ENCODE measurements at regions not wholly inside any gene's neighbourhood (a gene's known extent, or its start where the extent isn't known, plus 50 kb on each side); places are given as distances from the start of the nearest gene placed in this dataset.
"Not testable (repeated sequence)": the region's sequence is repeated elsewhere in the genome, so short reads cannot be mapped to it uniquely, and the experiment has no call there.

DNA sequence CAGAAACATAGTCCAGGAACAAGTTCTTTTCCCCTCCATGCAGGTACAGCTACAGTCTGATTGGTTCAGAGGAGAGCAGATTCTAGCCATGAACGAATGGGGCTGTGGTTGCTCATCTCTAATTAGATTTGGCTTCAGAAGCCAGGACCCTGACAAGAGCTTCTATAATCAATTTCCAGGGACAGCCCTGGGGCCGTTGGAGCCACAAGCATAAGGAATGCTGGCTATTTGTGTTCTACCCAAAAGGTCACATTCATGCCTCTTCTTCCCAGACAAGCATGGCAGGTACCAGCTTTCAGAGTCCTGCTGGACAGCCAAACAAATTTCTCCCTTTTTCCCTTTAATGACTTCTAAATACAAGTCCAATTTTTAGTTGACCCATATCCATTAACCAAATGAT is 215.5 kb upstream of the LRTM1 start:
- no peak for DNase-seq (ENCODE audit: low spot score)
- TF ChIP-seq, protein P1, sequence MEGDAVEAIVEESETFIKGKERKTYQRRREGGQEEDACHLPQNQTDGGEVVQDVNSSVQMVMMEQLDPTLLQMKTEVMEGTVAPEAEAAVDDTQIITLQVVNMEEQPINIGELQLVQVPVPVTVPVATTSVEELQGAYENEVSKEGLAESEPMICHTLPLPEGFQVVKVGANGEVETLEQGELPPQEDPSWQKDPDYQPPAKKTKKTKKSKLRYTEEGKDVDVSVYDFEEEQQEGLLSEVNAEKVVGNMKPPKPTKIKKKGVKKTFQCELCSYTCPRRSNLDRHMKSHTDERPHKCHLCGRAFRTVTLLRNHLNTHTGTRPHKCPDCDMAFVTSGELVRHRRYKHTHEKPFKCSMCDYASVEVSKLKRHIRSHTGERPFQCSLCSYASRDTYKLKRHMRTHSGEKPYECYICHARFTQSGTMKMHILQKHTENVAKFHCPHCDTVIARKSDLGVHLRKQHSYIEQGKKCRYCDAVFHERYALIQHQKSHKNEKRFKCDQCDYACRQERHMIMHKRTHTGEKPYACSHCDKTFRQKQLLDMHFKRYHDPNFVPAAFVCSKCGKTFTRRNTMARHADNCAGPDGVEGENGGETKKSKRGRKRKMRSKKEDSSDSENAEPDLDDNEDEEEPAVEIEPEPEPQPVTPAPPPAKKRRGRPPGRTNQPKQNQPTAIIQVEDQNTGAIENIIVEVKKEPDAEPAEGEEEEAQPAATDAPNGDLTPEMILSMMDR (IDR thresholded peaks at IDR 0.05; ENCODE audit: extremely low read depth, missing control alignments) = no peak

DNA sequence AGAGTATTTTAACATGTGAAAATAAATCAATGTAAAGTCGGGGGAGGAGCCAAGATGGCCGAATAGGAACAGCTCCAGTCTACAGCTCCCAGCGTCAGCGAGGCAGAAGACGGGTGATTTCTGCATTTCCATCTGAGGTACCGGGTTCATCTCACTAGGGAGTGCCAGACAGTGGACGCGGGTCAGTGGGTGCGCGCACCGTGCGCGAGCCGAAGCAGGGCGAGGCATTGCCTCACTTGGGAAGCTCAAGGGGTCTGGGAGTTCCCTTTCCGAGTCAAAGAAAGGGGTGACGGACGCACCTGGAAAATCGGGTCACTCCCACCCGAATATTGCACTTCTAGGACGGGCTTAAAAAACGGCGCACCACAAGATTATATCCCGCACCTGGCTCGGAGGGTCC is 208.4 kb upstream of the LRTM1 start:
- DNase-seq (ENCODE audit: low spot score) = not testable (repeated sequence)

- TF ChIP-seq, protein P1 (IDR thresholded peaks at IDR 0.05; ENCODE audit: extremely low read depth, missing control alignments) = no peak
- no peak for DNase-seq (ENCODE audit: low spot score)
These were observed 200.5 kb upstream of the LRTM1 start for GRCh38 chr3:55128225-55128823.

GRCh38 chr3:55127565-55127964 is 199.7 kb upstream of the LRTM1 start:
- TF ChIP-seq, protein P1 (IDR thresholded peaks at IDR 0.05; ENCODE audit: extremely low read depth, missing control alignments) = no peak
- no peak for DNase-seq (ENCODE audit: low spot score)

DNA sequence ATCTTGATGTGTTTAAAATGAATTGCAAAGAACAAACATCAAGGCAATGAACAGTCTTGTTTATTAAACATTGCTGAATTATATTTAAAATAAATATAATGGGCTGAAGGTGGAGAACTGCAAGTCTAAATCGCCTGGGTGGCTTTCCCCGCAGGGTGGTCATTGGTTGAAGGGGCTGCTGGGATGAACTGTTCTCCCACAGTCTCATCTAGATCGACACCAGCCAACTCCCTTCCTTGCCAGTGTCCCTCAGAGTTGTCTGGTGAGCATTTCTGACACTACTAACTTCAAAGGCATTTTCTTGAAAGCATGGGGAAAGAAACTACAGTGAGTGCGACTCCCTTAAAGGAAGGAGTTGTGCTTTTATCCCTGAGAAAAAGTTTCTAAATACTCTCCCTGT is 196.5 kb upstream of the LRTM1 start:
- TF ChIP-seq, protein P1 (IDR thresholded peaks at IDR 0.05; ENCODE audit: extremely low read depth, missing control alignments) = no peak
- no peak for DNase-seq (ENCODE audit: low spot score)

Data from GM20000 (cell line).